ENCODE measurements at regions not wholly inside any gene's neighbourhood (a gene's known extent, or its start where the extent isn't known, plus 50 kb on each side); places are given as distances from the start of the nearest gene placed in this dataset.
"Not testable (repeated sequence)": the region's sequence is repeated elsewhere in the genome, so short reads cannot be mapped to it uniquely, and the experiment has no call there.

DNA sequence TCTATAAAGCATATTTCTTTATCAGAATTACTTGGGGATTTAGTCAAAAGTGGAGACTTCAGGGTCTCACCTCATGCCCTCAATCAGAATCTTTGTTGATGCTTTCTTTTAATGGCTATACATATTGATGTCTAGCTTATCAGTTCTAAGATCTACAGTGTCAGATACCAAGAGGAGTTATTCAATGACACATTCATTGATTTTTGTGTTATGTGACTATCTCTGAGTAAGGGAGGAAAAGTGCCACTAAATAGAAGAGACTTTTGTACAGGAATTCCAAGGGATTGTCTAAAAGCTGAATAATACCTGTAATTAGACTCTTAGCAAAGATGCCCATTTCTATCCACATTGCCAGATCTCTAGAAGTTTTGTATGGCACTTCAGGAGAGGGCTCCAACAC is 87.2 kb downstream of the HLX start:
- ATAC-seq (replicated peaks in 6 of 8): no peak
- in situ Hi-C loops (cut with MboI; ENCODE audit: low pct_unique_long_range_greater_than_20kb in 2 of 9, low sequenced_read_pairs in 9 of 9, unreplicated experiment in 9 of 9): no loop called here
- Histone ChIP-seq H3K4me3 (no peak overlapping the region), H3K4me1 (replicated peaks in 1 of 2) (no peaks in the 10 kb centered on the region), H3K27ac (no peak overlapping the region)

GRCh38 chr1:220966881-220967611 is 87.8 kb downstream of the HLX start:
- Histone ChIP-seq H3K4me1 (replicated peaks in 1 of 2) (no peaks in the 10 kb centered on the region), H3K4me3 (no peak overlapping the region), H3K27ac (no peak overlapping the region)
- peak in 1 of 8 experiments; percentile 17 for ATAC-seq (replicated peaks in 6 of 8)
- in situ Hi-C loops (cut with MboI; ENCODE audit: low pct_unique_long_range_greater_than_20kb in 2 of 9, low sequenced_read_pairs in 9 of 9, unreplicated experiment in 9 of 9): no loop called here
- WGBS, 10 experiments: 30 to 100% (median 77%) methylated on average over 1 to 8 of the region's 8 CpGs; no CpG with 5 or more reads in 1 of the 10 experiments

GRCh38 chr1:220967911-220968310 is 88.7 kb downstream of the HLX start:
- no peak overlapping the region for H3K4me3 ChIP-seq
- WGBS, 10 experiments: 33 to 100% (median 77%) methylated on average over 1 to 2 of the region's 2 CpGs; no CpG with 5 or more reads in 4 of the 10 experiments
- no peak overlapping the region for H3K27ac ChIP-seq
- in situ Hi-C loops (cut with MboI; ENCODE audit: low pct_unique_long_range_greater_than_20kb in 2 of 9, low sequenced_read_pairs in 9 of 9, unreplicated experiment in 9 of 9): no loop called here
- H3K4me1 ChIP-seq (replicated peaks in 1 of 2): no peaks in the 10 kb centered on the region
- no peak for ATAC-seq (replicated peaks in 6 of 8)

DNA sequence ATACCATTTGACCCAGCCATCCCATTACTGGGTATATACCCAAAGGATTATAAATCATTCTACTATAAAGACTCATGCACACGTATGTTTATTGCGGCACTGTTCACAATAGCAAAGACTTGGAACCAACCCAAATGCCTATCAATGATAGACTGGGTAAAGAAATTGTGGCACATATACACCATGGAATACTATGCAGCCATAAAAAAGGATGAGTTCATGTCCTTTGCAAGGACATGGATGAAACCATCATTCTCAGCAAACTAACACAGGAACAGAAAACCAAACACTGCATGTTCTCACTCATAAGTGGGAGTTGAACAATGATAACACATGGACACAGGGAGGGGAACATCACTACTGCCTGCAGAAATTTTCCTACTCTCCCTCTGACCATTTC is 90.0 kb downstream of the HLX start:
- ATAC-seq (replicated peaks in 6 of 8); in situ Hi-C loops (cut with MboI; ENCODE audit: low pct_unique_long_range_greater_than_20kb in 2 of 9, low sequenced_read_pairs in 9 of 9, unreplicated experiment in 9 of 9); H3K4me3 ChIP-seq; H3K27ac ChIP-seq; H3K4me1 ChIP-seq (replicated peaks in 1 of 2): not testable (repeated sequence)
- 92% methylated on average over 2 of the region's 2 CpGs; no CpG with 5 or more reads in 9 of the 10 experiments for WGBS, 10 experiments

- Histone ChIP-seq H3K4me1 (replicated peaks in 1 of 2) (no peaks in the 10 kb centered on the region), H3K4me3 (no peak overlapping the region), H3K27ac (no peak overlapping the region)
- 49 to 100% (median 83%) methylated on average over 1 to 4 of the region's 4 CpGs; no CpG with 5 or more reads in 1 of the 10 experiments for WGBS, 10 experiments
- in situ Hi-C loops (cut with MboI; ENCODE audit: low pct_unique_long_range_greater_than_20kb in 2 of 9, low sequenced_read_pairs in 9 of 9, unreplicated experiment in 9 of 9): no loop called here
- no peak for ATAC-seq (replicated peaks in 6 of 8)
These were observed 91.1 kb downstream of the HLX start for GRCh38 chr1:220970311-220970710.

DNA sequence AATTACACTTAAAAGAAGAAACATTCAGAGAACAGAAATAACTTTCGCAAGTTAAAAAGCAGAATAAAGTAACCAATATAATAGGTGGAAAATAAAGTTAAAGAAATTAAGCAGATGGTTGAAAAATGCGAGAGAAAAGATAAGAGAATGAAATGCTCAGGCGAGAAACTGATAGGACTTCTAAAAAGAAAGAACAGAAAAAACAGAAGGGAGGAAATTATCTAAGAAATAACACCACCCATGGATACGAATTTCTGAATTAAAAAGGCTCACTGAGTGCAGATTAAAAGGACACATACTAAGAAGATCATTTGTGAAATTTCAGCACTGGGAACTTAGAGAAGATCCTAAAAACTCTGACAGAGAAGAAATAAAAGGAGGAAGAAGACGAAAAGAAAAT is 92.0 kb downstream of the HLX start:
- Histone ChIP-seq H3K4me1 (replicated peaks in 1 of 2) (no peaks in the 10 kb centered on the region), H3K4me3 (no peak overlapping the region), H3K27ac (no peak overlapping the region)
- in situ Hi-C loops (cut with MboI; ENCODE audit: low pct_unique_long_range_greater_than_20kb in 2 of 9, low sequenced_read_pairs in 9 of 9, unreplicated experiment in 9 of 9): no loop called here
- WGBS, 10 experiments: 64 to 91% (median 79%) methylated on average over 3 to 5 of the region's 5 CpGs
- ATAC-seq (replicated peaks in 6 of 8): no peak

DNA sequence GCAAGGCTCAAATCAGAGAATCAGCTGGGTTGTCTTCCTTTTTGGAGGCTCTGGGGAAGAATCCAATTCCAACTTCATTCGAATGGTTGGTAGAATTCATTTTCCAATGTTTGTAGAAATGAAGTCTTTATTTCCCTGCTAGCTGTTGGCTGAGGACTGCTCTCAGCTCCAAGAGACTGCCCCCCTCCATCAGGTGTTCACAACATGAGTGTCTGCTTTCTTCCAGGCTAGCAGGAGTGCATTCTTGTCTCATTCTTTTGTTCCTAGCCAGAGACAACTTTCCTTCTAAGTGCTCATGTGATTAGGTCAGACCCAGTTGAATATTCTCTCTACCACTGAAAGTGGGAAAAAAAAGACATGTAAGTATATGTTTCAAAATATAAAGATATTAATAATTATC is 95.2 kb downstream of the HLX start:
- WGBS, 10 experiments: 10 to 60% (median 17%) methylated on average over 1 of the region's 1 CpG; no CpG with 5 or more reads in 5 of the 10 experiments
- no peak for ATAC-seq (replicated peaks in 6 of 8)
- H3K4me1 ChIP-seq (replicated peaks in 1 of 2): no peaks in the 10 kb centered on the region
- H3K4me3 ChIP-seq: no peak overlapping the region
- in situ Hi-C loops (cut with MboI; ENCODE audit: low pct_unique_long_range_greater_than_20kb in 2 of 9, low sequenced_read_pairs in 9 of 9, unreplicated experiment in 9 of 9): no loop called here
- H3K27ac ChIP-seq: no peak overlapping the region

DNA sequence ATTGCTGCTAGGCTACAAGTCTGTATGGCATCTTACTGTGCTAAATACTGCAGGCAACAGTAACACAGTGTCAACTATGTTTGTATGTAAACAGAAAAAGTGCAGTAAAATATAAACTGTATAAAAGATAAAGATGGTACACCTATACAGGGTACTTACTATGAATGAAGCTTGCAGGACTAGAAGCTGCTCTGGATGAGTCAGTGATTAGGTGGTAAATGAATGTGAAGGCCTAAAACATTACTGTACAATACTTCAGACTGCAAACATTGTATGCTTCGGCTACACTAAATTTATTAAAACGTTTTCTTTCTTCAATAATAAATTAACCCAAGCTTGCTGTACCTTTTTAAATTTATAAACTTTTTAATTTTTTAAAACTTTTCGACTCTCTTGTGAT is 97.1 kb downstream of the HLX start:
- no peak overlapping the region for H3K27ac ChIP-seq
- no peak for ATAC-seq (replicated peaks in 6 of 8)
- no peaks in the 10 kb centered on the region for H3K4me1 ChIP-seq (replicated peaks in 1 of 2)
- no peak overlapping the region for H3K4me3 ChIP-seq
- in situ Hi-C loops (cut with MboI; ENCODE audit: low pct_unique_long_range_greater_than_20kb in 2 of 9, low sequenced_read_pairs in 9 of 9, unreplicated experiment in 9 of 9): no loop called here
- WGBS, 10 experiments: 2 to 80% (median 26%) methylated on average over 1 to 3 of the region's 3 CpGs

DNA sequence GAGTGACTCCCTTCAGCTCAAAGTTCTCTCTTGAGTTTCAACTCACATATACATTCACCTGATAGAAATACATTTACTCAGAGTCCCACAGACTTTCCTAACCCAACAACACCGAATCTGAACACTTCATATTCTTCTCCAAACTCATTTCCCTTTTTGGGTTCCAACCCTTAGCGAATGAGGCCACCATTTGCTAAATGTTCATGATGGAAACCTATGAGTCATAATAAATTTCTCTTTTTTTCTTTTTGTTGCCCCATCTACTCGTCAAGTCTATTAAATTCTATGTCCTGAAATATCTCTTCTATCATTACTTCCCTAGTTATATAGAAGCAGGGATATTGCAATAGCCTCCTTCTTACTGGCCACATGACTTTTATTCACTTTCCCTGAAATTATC is 100.1 kb downstream of the HLX start:
- Histone ChIP-seq H3K27ac (no peak overlapping the region), H3K4me3 (no peak overlapping the region), H3K4me1 (replicated peaks in 1 of 2) (no peaks in the 10 kb centered on the region)
- 22 to 100% (median 63%) methylated on average over 1 to 3 of the region's 3 CpGs for WGBS, 10 experiments
- ATAC-seq (replicated peaks in 6 of 8): no peak
- in situ Hi-C loops (cut with MboI; ENCODE audit: low pct_unique_long_range_greater_than_20kb in 2 of 9, low sequenced_read_pairs in 9 of 9, unreplicated experiment in 9 of 9): no loop called here

- no peaks in the 10 kb centered on the region for H3K4me1 ChIP-seq (replicated peaks in 1 of 2)
- no peak overlapping the region for H3K4me3 ChIP-seq
- no peak for ATAC-seq (replicated peaks in 6 of 8)
- in situ Hi-C loops (cut with MboI; ENCODE audit: low pct_unique_long_range_greater_than_20kb in 2 of 9, low sequenced_read_pairs in 9 of 9, unreplicated experiment in 9 of 9): no loop called here
- no peak overlapping the region for H3K27ac ChIP-seq
- 48 to 90% (median 88%) methylated on average over 2 to 10 of the region's 10 CpGs; no CpG with 5 or more reads in 1 of the 10 experiments for WGBS, 10 experiments
These were observed 103.4 kb downstream of the HLX start for GRCh38 chr1:220982686-220983085.

DNA sequence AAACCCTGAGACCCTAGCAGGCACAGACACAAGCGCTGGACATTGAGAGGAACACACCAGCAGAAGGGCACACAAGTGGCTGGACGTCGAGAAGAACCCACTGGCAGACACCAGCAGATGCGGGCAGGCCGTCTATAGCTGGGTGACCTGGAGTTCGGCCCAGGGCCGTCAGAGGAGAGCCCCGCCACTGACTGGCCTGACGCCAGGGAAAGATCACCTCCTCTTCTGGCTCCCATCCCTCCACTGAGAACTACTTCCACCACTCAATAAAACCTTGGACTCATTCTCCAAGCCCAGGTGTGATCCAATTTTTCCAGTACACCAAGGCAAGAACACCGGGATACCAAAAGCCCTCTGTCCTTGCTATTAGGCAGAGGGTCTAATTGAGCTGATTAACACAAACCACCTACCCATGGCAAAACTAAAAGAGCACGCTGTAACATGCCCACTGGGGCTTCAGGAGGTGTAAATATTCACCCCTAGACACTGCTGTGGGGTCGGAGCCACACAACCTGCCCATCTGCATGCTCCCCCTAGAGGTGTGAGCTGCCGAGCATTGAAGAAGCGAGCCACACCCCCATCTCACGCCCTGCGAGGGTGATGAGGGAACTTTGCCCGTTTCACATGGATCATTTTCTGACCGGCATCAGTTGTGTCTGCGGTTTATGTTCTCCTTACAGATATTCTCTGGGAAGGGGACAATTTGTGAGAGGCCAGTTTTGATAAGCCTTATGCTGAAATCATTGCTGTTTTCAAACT is 104.8 kb downstream of the HLX start:
- in situ Hi-C loops (cut with MboI; ENCODE audit: low pct_unique_long_range_greater_than_20kb in 2 of 9, low sequenced_read_pairs in 9 of 9, unreplicated experiment in 9 of 9): no loop called here
- no peak for ATAC-seq (replicated peaks in 6 of 8)
- Histone ChIP-seq H3K4me1 (replicated peaks in 1 of 2) (no peaks in the 10 kb centered on the region), H3K4me3 (no peak overlapping the region), H3K27ac (no peak overlapping the region)
- WGBS, 10 experiments: 50 to 100% (median 72%) methylated on average over 2 to 16 of the region's 19 CpGs; no CpG with 5 or more reads in 3 of the 10 experiments

- Histone ChIP-seq H3K27ac (no peak overlapping the region), H3K4me3 (no peak overlapping the region), H3K4me1 (replicated peaks in 1 of 2) (no peaks in the 10 kb centered on the region)
- ATAC-seq (replicated peaks in 6 of 8): peak in 2 of 8 experiments; percentile 16 to 41
- 0 to 100% (median 57%) methylated on average over 1 to 2 of the region's 2 CpGs for WGBS, 10 experiments
- in situ Hi-C loops (cut with MboI; ENCODE audit: low pct_unique_long_range_greater_than_20kb in 2 of 9, low sequenced_read_pairs in 9 of 9, unreplicated experiment in 9 of 9): no loop called here
These were observed 111.4 kb downstream of the HLX start for GRCh38 chr1:220990427-220991339.

- in situ Hi-C loops (cut with MboI; ENCODE audit: low pct_unique_long_range_greater_than_20kb in 2 of 9, low sequenced_read_pairs in 9 of 9, unreplicated experiment in 9 of 9): no loop called here
- ATAC-seq (replicated peaks in 6 of 8): no peak
- H3K27ac ChIP-seq: no peak overlapping the region
- 0 to 100% (median 83%) methylated on average over 1 to 4 of the region's 4 CpGs; no CpG with 5 or more reads in 1 of the 10 experiments for WGBS, 10 experiments
- H3K4me1 ChIP-seq (replicated peaks in 1 of 2): no peaks in the 10 kb centered on the region
- H3K4me3 ChIP-seq: no peak overlapping the region
These were observed 112.3 kb downstream of the HLX start for GRCh38 chr1:220991506-220991905.
